NCI-H2227 treated with DMSO at 0.1 percent for 48 hours (cell line): ENCODE measurements at regions not wholly inside any gene's neighbourhood (a gene's known extent, or its start where the extent isn't known, plus 50 kb on each side); places are given as distances from the start of the nearest gene placed in this dataset.

Experiments
- DNase-seq: peaks from one replicate; lab custom pipeline; 2025; lab: John Stamatoyannopoulos, UW

DNA sequence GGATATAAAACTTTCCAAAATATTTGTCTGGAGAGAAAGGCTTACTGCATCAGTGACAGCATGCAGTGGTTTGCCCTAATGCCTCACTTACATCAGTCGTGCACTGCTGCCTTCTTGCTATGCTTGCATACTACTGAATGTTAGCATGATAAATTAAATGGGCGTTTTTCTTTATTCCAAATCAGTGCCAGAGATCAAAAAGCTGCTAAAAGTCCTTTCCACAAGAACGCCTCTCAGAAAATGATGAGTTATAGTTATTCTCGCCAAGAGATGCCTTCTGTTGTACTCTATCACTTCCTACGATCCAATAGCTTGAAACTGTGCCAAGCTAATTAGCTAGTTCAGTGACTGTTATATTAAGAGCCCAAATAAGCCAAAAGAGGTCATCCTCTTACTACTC lies 345.8 kb upstream of the ROBO2 start:
- no peak for DNase-seq

GRCh38 chr3:76698136-76698706 lies 341.7 kb upstream of the ROBO2 start:
- DNase-seq = no peak

- DNase-seq = no peak
These were observed 340.1 kb upstream of the ROBO2 start for GRCh38 chr3:76699846-76700245.

GRCh38 chr3:76700323-76700722 lies 339.6 kb upstream of the ROBO2 start:
- no peak for DNase-seq

DNA sequence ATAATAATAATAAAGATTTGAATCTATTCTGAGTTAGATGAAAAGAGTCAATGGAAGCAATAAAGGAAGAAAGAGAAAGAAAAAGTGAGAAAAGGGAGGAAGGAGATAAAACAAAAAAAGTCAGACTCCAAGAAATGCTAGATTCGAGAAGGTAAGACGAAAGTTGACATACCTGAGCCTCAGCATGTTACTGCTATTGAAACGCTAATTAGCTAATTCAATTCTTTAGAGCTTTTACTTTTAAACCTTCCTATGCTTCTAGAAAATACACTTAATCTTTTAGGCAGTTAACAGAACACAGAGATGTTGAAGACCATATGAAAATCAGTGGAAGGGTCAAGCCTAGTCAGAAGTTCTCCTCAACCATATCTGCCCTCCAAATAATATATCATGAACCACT lies 337.2 kb upstream of the ROBO2 start:
- no peak for DNase-seq

DNA sequence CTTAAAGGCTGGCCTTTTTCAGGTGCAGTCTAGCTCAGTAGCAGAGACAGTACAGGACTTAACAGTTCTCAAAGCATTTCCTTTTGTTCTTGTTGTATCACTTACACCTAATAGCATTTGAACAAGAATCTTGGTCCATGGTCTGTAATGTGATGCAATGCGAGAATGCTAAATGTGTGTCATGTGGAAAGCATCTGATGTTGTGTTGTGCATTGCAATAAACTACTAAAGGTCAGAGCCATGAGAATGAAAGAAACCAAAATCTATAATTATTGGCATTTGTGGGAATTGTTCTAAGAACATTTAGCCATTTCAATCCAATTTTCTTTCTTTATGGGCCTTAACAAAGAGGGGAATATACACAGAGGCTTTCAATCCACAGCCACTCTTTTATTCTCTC lies 324.5 kb upstream of the ROBO2 start:
- no peak for DNase-seq

DNA sequence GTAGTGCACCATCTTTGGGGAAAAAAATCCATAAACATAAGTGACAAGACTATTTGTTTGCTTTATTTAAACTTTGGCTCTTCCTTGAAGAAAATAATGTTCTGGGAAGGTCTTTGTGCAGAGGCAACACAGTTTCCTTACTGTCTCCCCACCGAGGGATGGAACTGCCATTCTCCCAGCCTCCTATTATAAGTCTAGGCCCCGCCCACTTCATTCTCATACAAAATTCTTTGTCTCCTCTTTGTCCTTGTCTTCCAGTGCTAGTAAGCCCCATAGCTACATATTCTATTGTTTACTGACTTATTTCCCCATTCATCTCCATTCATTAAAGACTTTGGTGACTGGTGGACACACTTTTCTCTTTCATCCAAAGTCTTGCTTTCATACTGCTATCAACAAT lies 316.5 kb upstream of the ROBO2 start:
- no peak for DNase-seq

- DNase-seq = no peak
These were observed 315.8 kb upstream of the ROBO2 start for GRCh38 chr3:76724075-76724474.

DNA sequence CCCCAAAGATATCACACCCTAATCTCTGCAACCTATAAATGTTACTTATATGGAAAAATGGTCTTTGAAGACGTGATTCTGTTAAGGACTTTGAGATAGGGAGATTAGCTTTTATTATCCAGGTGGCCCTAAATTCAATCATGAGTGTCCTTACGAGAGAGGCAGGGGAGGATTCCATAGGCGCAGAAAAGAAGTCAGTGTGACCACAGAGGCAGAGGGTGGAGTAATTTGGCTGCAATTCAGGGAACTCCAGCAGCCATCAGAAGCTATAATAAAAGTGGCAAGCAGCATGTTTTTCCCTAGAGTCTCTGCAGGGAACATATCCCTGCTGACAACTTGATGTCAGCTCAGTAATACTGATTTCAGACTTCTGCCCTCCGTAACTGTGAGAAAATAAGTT lies 315.2 kb upstream of the ROBO2 start:
- DNase-seq = no peak

GRCh38 chr3:76726034-76726433 lies 313.9 kb upstream of the ROBO2 start:
- DNase-seq = no peak

- no peak for DNase-seq
These were observed 311.5 kb upstream of the ROBO2 start for GRCh38 chr3:76728426-76728825.

DNA sequence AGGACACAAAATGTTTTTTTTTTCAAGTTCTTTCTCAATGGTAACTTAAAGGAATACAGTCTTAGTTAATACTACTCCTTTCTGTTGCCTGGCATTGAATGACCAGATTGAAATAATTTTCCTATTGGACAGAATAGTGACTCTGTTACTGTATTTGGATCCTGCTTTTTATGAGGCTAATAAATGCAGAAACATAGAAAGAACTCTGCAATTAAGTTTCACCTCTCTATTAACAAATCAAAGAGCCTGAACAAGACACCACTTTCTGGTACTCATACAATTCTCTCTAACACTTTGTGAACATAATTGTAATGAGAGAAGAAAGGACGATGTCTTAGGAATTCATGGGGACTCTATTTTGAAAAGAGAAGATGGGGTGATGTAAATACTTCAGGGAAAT lies 308.4 kb upstream of the ROBO2 start:
- DNase-seq = no peak

GRCh38 chr3:76733073-76733759 lies 306.7 kb upstream of the ROBO2 start:
- DNase-seq = no peak

- no peak for DNase-seq
These were observed 304.7 kb upstream of the ROBO2 start for GRCh38 chr3:76735152-76735551.

DNA sequence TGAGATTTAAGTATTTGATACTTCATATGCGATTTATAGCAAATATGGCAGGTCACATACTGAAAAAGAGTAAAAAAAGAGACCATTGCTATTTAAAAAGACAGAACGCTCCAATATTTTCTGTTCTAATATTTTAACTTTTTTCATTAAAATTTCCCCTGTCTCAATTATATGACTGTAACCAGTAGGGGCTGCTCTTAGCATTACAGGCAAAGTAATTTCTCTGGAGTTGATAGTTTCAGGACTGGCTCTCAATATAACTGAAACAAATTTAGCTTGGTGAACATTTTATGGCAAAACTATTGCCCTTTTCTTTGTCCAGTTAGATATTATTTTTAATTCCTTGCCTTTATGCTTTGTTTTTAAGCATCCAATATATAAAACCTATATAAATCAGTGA lies 286.3 kb upstream of the ROBO2 start:
- no peak for DNase-seq

DNA sequence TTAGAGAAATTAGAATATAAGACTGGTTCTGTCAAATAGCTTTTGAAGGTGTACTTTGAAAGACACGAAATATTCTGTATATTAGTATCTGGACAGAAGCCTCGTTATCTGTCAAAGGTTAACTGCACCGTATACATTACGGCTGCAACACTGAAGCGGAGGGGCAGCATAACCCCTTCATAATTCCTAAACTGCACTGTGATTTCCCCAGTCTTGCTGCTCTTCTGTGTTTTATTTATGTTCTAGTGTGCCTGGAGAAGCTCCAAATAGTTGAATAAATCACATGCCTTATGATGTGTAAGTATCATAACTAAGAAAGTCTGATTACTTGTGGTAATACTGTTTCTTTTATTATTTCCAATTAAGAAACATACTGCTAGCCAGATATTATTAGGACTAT lies 285.7 kb upstream of the ROBO2 start:
- no peak for DNase-seq

DNA sequence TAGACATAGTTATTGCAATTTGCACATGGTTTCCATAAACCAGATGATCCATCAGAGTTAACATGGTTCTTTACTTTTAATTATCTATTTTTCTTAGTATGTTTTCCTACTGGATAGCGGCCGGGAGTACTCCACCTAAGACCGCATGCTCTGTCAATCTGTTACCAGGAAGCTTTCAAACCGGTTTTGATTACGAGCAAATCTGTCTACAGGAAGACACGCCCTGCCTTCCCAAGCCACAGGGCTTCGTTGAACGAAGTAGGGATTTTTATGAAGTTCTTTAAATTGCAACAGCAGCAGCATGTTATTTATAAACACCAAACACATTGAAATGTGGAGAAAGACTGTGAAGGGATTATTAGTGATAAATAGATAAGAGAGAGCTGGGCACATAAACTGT lies 283.3 kb upstream of the ROBO2 start:
- DNase-seq = no peak

DNA sequence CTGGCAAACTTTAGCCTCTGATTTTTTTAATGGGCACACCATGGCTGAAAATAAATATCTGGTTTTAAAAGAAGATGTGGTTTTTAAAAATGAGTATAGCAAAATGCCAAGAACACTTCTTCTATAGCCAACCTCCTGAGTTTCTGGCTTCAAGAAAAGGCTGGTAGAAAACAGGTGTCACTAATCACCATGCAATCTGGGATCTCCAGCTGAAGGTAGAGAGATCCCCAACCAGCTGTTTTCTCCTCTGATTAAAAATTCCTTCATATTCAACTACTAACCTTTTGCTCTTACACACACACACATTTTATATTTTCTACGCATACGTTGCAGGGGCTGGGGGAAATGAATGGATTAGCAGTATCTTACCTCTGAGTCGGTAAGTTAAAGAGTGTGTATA lies 279.6 kb upstream of the ROBO2 start:
- no peak for DNase-seq

DNA sequence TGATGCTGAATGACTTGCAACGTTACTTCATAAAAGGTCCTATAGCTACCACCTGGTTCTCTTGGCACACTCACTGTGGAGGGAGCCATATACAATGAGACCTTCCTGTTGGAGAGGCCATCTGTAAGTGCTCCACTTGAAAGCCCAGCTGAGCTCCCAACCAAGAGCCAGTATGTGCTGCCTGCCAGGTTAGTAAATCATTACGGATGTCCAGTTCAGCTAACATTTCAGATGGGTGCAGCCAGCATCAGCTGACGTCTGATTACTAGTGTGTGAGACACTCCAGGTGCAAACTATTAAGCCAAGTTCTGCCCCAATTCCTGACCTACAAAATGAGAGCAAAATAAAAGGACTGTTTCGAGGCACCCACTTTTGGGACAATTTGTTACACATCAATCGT lies 274.4 kb upstream of the ROBO2 start:
- no peak for DNase-seq

DNA sequence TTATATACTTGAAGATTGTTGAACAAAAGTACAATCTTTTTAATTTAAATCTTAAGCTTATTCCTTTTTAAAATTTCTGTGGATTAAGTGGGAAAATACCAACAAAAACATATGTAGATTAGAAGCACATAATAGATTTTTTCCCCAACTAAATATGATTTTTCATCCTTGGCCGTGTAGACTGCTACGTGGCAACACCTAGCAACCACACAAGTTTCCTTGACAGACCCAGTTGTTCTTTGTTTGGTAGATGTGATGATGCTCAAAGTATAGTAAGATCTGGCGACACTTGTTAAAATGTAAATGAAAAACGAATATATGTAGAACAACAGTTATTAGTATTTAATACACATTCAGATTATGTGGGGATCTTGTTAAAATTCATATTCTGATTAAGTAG lies 271.0 kb upstream of the ROBO2 start:
- no peak for DNase-seq

- DNase-seq = no peak
These were observed 263.0 kb upstream of the ROBO2 start for GRCh38 chr3:76776927-76777326.

DNA sequence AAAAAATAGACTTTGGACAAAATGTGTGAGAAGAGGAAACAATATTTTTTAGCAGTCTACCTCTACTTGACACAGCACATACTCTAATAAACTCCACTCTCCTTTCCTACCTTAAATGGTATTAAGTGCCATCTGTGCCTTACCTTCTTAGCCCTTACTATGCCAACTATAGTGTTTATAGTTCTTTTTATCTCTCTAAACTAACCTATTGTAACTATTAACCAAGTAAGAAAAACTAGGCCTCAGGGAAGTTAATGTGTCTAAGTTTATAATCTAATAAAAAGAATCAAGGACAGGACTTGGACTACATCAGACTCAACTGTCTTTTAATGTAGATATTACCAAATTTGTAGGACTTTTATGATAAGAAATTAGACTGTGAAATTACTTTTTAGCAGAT lies 251.7 kb upstream of the ROBO2 start:
- DNase-seq = no peak

GRCh38 chr3:76789237-76789636 lies 250.7 kb upstream of the ROBO2 start:
- no peak for DNase-seq

GRCh38 chr3:76811418-76811817 lies 228.5 kb upstream of the ROBO2 start:
- no peak for DNase-seq
